Stimulated activated CD8-positive, alpha-beta memory T cell treated with anti-CD3 and anti-CD28 coated beads, Interleukin-4, amount 100 ng/mL, for 24 hours (primary cell): ENCODE measurements at regions not wholly inside any gene's neighbourhood (a gene's known extent, or its start where the extent isn't known, plus 50 kb on each side); places are given as distances from the start of the nearest gene placed in this dataset.
"Not testable (repeated sequence)": the region's sequence is repeated elsewhere in the genome, so short reads cannot be mapped to it uniquely, and the experiment has no call there.

Experiments used
- DNase-seq: peaks from one replicate; pipeline ENCODE4 v3.0.0-alpha.2; 2020; ENCODE audit warnings: low read depth

- no peak for DNase-seq
Observed at GRCh38 chr1:166391279-166392066, 224.7 kb upstream of the FAM78B start.

GRCh38 chr1:166395729-166396128 is 228.9 kb upstream of the FAM78B start:
- no peak for DNase-seq

- not testable (repeated sequence) for DNase-seq
Observed at GRCh38 chr1:166409253-166410082, 242.7 kb upstream of the FAM78B start.

GRCh38 chr1:166410083-166410385 is 243.2 kb upstream of the FAM78B start:
- no peak for DNase-seq

GRCh38 chr1:166416831-166417230 is 250.0 kb upstream of the FAM78B start:
- DNase-seq: not testable (repeated sequence)

GRCh38 chr1:166418344-166418933 is 251.6 kb upstream of the FAM78B start:
- DNase-seq: no peak

GRCh38 chr1:166422586-166422985 is 255.8 kb upstream of the FAM78B start:
- not testable (repeated sequence) for DNase-seq

GRCh38 chr1:166432655-166433054 is 265.9 kb upstream of the FAM78B start:
- DNase-seq: no peak

- not testable (repeated sequence) for DNase-seq
Observed at GRCh38 chr1:166433404-166434304, 266.9 kb upstream of the FAM78B start.

- no peak for DNase-seq
Observed at GRCh38 chr1:166457700-166458099, 290.9 kb upstream of the FAM78B start.

- no peak for DNase-seq
Observed at GRCh38 chr1:166464333-166464732, 297.5 kb upstream of the FAM78B start.

- DNase-seq: no peak
Observed at GRCh38 chr1:166470014-166470413, 303.2 kb upstream of the FAM78B start.

- no peak for DNase-seq
Observed at GRCh38 chr1:166470441-166470840, 303.6 kb upstream of the FAM78B start.

- DNase-seq: no peak
Observed at GRCh38 chr1:166471359-166471758, 304.6 kb upstream of the FAM78B start.

GRCh38 chr1:166479052-166479631 is 312.3 kb upstream of the FAM78B start:
- peak; percentile 20 for DNase-seq

- DNase-seq: no peak
Observed at GRCh38 chr1:166484471-166484870, 317.7 kb upstream of the FAM78B start.

GRCh38 chr1:166484871-166485270 is 318.1 kb upstream of the FAM78B start:
- no peak for DNase-seq

GRCh38 chr1:166485620-166486019 is 318.8 kb upstream of the FAM78B start:
- no peak for DNase-seq

GRCh38 chr1:166488327-166488726 is 321.5 kb upstream of the FAM78B start:
- no peak for DNase-seq

- DNase-seq: no peak
Observed at GRCh38 chr1:166489356-166489669, 322.5 kb upstream of the FAM78B start.

- DNase-seq: peak; percentile 7
Observed at GRCh38 chr1:166489670-166490436, 323.1 kb upstream of the FAM78B start.
